Tibial nerve (tissue), 3 donors: ENCODE measurements at regions not wholly inside any gene's neighbourhood (a gene's known extent, or its start where the extent isn't known, plus 50 kb on each side); places are given as distances from the start of the nearest gene placed in this dataset.

Source experiments
- CTCF ChIP-seq, 5 experiments: fragments of 200-600 bp in 3 of 5; fragments of 450-650 bp in 2 of 5; sonication (generic) in 3 of 5; IDR thresholded peaks; one replicate each; pipeline ENCODE4 v1.5.1; 2016 to 2019; ENCODE audit warnings: antibody characterized with exemption in 5 of 5, mild to moderate bottlenecking in 3 of 5, moderate library complexity in 2 of 5
- POLR2A ChIP-seq, 2 donors: fragments of 450-650 bp; IDR thresholded peaks; one replicate each; pipeline ENCODE4 v1.6.1; 2017; ENCODE audit warnings: antibody characterized with exemption in 2 of 2, mild to moderate bottlenecking in 2 of 2, moderate library complexity in 2 of 2

DNA sequence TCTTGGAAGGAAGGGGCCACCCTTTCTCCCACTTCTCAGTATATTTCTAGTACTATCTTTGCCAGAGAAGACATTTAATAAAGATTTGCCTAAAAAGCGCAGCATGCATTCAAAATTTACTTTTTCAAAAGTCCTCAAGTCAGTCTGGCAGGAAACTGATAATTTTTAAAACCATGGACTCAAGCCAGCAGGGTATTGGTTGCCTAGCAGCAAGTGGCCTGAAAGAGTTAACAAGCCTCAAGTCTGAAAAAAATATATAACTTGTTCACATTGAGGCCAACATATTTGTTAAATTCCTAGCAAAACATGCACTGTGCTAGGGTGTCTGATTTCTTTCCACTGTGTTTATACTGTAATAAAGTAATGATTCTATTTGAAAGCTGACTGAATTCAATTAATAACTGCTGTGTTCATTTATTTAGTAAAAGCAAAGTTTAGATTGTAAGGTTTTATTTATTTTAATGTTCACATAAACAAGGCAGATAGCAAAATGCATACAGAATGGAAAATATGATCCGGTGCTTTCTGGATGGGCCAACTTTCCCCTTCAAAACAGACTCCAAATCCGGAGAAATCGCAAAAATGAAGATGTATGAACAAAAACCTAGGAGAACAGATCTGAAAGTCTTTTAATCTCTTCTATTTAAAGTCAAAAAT, 218.5 kb upstream of the FGF13 start:
- TF ChIP-seq CTCF (IDR thresholded peaks at IDR 0.05) = no peak
- no peak for TF ChIP-seq POLR2A (IDR thresholded peaks at IDR 0.05)
